Ishikawa (cell line): ENCODE measurements at regions not wholly inside any gene's neighbourhood (a gene's known extent, or its start where the extent isn't known, plus 50 kb on each side); places are given as distances from the start of the nearest gene placed in this dataset.

Experiments used
- CEBPB ChIP-seq: IDR thresholded peaks from 2 replicates; pipeline ENCODE4 v1.6.1; 2012
- CREB1 ChIP-seq: IDR thresholded peaks from 2 replicates; pipeline ENCODE4 v1.6.1; 2012; ENCODE audit warnings: low read depth
- EGR1 ChIP-seq: IDR thresholded peaks from 2 replicates; pipeline ENCODE4 v1.6.1; 2012
- EP300 ChIP-seq: IDR thresholded peaks from 2 replicates; pipeline ENCODE4 v1.6.1; 2012; ENCODE audit warnings: borderline replicate concordance
- FOXM1 ChIP-seq: IDR thresholded peaks from 2 replicates; pipeline ENCODE4 v1.6.1; 2012; ENCODE audit warnings: low read depth, borderline replicate concordance
- NFIC ChIP-seq: IDR thresholded peaks from 2 replicates; pipeline ENCODE4 v1.6.1; 2012
- RAD21 ChIP-seq: IDR thresholded peaks from 2 replicates; pipeline ENCODE4 v1.6.1; 2012; ENCODE audit warnings: low read depth
- TAF1 ChIP-seq: IDR thresholded peaks from 2 replicates; pipeline ENCODE4 v1.6.1; 2012; ENCODE audit warnings: low read depth, mild to moderate bottlenecking
- TCF12 ChIP-seq: IDR thresholded peaks from 2 replicates; pipeline ENCODE4 v1.6.1; 2012; ENCODE audit warnings: low read depth
- TEAD4 ChIP-seq: IDR thresholded peaks from 2 replicates; pipeline ENCODE4 v1.6.1; 2012
- YY1 ChIP-seq: IDR thresholded peaks from 2 replicates; pipeline ENCODE4 v1.6.1; 2012; ENCODE audit warnings: low read depth
- ZBTB7A ChIP-seq: IDR thresholded peaks from 2 replicates; pipeline ENCODE4 v1.6.1; 2012; ENCODE audit warnings: low read depth
- TF ChIP-seq, protein P1 (sequence below): IDR thresholded peaks from 2 replicates; pipeline ENCODE4 v1.6.1; 2012
- TF ChIP-seq, protein P2 (sequence below): IDR thresholded peaks from 2 replicates; pipeline ENCODE4 v1.6.1; 2012
- TF ChIP-seq, protein P3 (sequence below): IDR thresholded peaks from 2 replicates; pipeline ENCODE4 v1.6.1; 2012; ENCODE audit warnings: low read depth, mild to moderate bottlenecking

DNA sequence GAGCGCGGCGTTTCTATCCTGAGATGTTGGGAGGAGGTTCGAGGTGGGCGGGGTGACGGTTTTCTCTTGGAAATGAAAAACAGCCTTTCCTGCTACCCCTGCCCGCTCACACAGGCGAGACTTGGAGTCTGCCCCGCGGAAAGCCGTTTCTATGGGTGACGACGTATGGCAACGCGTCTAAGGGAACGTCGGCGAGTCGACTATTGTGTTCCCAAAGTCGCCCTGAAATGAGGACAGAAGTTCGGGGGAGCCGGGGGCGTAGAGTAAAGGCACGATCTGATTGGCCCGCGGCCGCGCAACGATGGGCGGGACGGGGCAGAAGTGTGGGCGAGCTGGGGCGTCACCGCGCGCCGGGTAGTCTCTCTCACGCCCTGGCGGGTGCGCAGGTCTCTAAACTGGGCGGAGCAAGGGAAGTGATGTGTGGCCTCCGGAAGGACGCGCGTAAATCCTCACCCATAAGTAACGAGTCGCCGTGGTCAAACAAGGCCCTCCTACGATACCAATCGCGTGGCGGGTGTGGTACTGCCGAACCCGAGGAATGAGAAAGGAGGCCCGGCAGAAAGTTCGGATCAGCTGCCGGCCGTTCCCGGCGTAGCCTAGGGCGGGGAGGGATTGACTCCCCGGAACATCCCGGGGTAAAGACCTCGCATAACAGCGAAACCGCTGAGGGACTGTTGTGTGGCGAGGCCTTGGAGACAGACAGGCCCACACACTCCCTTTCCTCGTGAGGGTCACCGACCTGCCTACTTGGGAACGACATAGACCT is 89.6 kb downstream of the FAM161A start:
- TF ChIP-seq CREB1 = peak; percentile 89
- no peak for TF ChIP-seq TEAD4
- no peak for TF ChIP-seq RAD21
- no peak for TF ChIP-seq CEBPB
- TF ChIP-seq, protein P1, sequence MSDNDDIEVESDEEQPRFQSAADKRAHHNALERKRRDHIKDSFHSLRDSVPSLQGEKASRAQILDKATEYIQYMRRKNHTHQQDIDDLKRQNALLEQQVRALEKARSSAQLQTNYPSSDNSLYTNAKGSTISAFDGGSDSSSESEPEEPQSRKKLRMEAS = peak; percentile 94
- peak; percentile 67; the same call in 1 of the 2 replicates for TF ChIP-seq TAF1
- TF ChIP-seq YY1 = no peak; the same call in 1 of the 2 replicates
- TF ChIP-seq, protein P2, sequence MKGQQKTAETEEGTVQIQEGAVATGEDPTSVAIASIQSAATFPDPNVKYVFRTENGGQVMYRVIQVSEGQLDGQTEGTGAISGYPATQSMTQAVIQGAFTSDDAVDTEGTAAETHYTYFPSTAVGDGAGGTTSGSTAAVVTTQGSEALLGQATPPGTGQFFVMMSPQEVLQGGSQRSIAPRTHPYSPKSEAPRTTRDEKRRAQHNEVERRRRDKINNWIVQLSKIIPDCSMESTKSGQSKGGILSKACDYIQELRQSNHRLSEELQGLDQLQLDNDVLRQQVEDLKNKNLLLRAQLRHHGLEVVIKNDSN = no peak
- peak; percentile 97 for TF ChIP-seq EGR1
- no peak; the same call in 1 of the 2 replicates for TF ChIP-seq FOXM1
- TF ChIP-seq TCF12 = peak; percentile 42
- TF ChIP-seq ZBTB7A = no peak
- TF ChIP-seq NFIC = peak; percentile 29; the same call in 1 of the 2 replicates
- TF ChIP-seq, protein P3, sequence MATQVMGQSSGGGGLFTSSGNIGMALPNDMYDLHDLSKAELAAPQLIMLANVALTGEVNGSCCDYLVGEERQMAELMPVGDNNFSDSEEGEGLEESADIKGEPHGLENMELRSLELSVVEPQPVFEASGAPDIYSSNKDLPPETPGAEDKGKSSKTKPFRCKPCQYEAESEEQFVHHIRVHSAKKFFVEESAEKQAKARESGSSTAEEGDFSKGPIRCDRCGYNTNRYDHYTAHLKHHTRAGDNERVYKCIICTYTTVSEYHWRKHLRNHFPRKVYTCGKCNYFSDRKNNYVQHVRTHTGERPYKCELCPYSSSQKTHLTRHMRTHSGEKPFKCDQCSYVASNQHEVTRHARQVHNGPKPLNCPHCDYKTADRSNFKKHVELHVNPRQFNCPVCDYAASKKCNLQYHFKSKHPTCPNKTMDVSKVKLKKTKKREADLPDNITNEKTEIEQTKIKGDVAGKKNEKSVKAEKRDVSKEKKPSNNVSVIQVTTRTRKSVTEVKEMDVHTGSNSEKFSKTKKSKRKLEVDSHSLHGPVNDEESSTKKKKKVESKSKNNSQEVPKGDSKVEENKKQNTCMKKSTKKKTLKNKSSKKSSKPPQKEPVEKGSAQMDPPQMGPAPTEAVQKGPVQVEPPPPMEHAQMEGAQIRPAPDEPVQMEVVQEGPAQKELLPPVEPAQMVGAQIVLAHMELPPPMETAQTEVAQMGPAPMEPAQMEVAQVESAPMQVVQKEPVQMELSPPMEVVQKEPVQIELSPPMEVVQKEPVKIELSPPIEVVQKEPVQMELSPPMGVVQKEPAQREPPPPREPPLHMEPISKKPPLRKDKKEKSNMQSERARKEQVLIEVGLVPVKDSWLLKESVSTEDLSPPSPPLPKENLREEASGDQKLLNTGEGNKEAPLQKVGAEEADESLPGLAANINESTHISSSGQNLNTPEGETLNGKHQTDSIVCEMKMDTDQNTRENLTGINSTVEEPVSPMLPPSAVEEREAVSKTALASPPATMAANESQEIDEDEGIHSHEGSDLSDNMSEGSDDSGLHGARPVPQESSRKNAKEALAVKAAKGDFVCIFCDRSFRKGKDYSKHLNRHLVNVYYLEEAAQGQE = no peak
- peak; percentile 37; the same call in 1 of the 2 replicates for TF ChIP-seq EP300

DNA sequence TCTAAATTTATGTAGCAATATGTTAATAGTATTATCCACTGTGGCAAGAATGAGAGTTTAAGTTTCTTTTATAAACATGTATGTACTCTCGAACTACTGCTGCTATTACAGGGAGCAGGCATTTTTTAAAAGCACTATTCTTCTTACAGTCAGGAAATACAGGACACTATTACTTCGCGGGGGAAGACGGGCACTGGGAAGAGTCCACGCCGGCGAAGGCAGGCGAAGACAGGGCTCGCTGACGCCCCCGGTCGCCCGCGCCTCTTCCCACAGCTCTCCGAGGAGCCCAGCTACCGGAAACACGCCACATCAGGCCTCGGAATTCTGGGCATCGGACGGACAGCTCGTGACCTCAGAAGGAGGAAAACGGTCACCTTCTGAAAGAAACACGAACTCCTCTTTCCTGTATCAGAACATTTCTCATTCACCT is 90.2 kb downstream of the FAM161A start:
- TF ChIP-seq TAF1 = 0 out of 2 replicates have a peak, but pooled peaks have one; percentile 40
- TF ChIP-seq, protein P3 = no peak
- TF ChIP-seq TEAD4 = peak; percentile 37
- TF ChIP-seq, protein P1 = peak; percentile 70; the same call in 1 of the 2 replicates
- TF ChIP-seq, protein P2 = peak; percentile 72
- TF ChIP-seq TCF12 = no peak
- peak; percentile 28; the same call in 1 of the 2 replicates for TF ChIP-seq FOXM1
- TF ChIP-seq CEBPB = no peak
- no peak for TF ChIP-seq EP300
- TF ChIP-seq EGR1 = peak; percentile 61; the same call in 1 of the 2 replicates
- peak; percentile 23; the same call in 1 of the 2 replicates for TF ChIP-seq ZBTB7A
- TF ChIP-seq YY1 = no peak

DNA sequence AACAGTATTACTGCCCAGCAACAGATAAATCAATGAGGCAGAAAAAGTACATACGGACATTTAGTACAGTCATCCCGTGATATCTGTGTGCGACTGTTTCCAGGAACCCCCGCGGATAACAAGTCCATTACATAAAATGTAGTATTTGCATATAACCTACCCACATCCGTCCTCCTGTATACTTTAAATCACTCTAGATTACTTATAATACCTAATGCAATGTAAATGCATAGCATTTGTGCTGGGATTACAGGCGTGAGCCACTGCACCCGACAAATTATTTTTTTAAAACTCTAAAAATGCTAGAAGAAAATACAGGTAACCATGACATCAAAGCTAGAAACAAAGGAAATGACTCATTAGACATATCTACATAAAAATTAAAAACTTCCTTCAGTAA is 91.6 kb downstream of the FAM161A start:
- TF ChIP-seq TCF12 (no peak), RAD21 (no peak), TAF1 (no peak), NFIC (no peak), CEBPB (no peak), ZBTB7A (no peak), CREB1 (no peak), EGR1 (no peak), TEAD4 (no peak)
- TF ChIP-seq, protein P3 = no peak
- TF ChIP-seq, protein P1 = no peak
- TF ChIP-seq, protein P2 = no peak

DNA sequence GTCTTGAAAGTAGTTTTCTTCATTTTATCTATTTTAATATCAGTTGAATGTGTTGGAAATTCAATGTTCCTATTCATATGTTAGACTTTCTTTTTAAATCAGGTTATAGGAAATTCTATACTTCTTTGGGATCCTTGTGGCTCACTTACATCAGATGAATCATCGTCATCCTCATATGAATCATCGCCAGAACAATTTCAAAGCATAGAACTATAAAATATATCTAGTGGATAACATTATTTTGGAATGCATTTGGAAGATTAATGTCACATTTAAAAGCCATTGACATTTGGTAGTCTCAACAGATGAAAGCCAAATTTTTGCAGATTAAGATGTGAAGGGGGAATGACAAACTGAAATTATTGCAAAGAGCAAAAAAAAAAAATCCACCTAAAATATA is 94.1 kb downstream of the FAM161A start:
- TF ChIP-seq EP300 (no peak), CEBPB (no peak), ZBTB7A (no peak), CREB1 (no peak), FOXM1 (no peak), TAF1 (no peak), RAD21 (no peak), EGR1 (no peak), TEAD4 (no peak), NFIC (no peak), TCF12 (no peak), YY1 (no peak)
- TF ChIP-seq, protein P3 = no peak
- TF ChIP-seq, protein P2 = no peak
- TF ChIP-seq, protein P1 = no peak
